Sigmoid colon (tissue), 3 donors: ENCODE measurements at regions not wholly inside any gene's neighbourhood (a gene's known extent, or its start where the extent isn't known, plus 50 kb on each side); places are given as distances from the start of the nearest gene placed in this dataset.

Experiments used
- POLR2A ChIP-seq, 2 donors: fragments of 450-650 bp; IDR thresholded peaks; one replicate each; pipeline ENCODE4 v1.6.1; 2016; ENCODE audit warnings: antibody characterized with exemption in 2 of 2, mild to moderate bottlenecking in 2 of 2, moderate library complexity in 2 of 2
- TF ChIP-seq, protein P1 (sequence below), 4 experiments: fragments of 450-650 bp in 3 of 4; fragments of 200-600 bp in 1 of 4; IDR thresholded peaks; one replicate each; pipeline ENCODE4 v1.5.1; 2016 to 2019; ENCODE audit warnings: antibody characterized with exemption in 4 of 4, mild to moderate bottlenecking in 3 of 4, moderate library complexity in 2 of 4

DNA sequence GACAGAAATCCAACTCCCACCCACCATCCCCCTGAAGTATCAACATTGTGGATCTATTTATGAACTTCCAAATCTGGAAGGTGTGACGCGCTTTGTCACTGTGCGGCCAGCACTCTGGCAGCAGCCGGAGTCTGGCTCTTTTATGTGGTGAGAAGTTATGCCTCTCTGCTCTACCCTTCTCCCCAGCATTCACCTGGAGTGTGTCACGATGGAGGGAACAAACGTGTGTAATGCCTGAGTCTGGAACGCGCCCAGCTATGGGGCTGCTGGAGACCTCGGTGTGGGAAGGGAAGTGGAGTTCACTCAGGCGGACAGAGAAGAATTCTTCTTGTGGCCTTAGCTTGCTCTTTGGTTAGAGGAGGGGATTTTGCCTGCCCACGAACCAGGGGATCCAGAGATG, 222.1 kb upstream of the RPL34 start:
- no peak for TF ChIP-seq POLR2A (IDR thresholded peaks at IDR 0.05)
- TF ChIP-seq, protein P1, sequence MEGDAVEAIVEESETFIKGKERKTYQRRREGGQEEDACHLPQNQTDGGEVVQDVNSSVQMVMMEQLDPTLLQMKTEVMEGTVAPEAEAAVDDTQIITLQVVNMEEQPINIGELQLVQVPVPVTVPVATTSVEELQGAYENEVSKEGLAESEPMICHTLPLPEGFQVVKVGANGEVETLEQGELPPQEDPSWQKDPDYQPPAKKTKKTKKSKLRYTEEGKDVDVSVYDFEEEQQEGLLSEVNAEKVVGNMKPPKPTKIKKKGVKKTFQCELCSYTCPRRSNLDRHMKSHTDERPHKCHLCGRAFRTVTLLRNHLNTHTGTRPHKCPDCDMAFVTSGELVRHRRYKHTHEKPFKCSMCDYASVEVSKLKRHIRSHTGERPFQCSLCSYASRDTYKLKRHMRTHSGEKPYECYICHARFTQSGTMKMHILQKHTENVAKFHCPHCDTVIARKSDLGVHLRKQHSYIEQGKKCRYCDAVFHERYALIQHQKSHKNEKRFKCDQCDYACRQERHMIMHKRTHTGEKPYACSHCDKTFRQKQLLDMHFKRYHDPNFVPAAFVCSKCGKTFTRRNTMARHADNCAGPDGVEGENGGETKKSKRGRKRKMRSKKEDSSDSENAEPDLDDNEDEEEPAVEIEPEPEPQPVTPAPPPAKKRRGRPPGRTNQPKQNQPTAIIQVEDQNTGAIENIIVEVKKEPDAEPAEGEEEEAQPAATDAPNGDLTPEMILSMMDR (IDR thresholded peaks at IDR 0.05) = no peak
